ENCODE measurements at regions not wholly inside any gene's neighbourhood (a gene's known extent, or its start where the extent isn't known, plus 50 kb on each side); places are given as distances from the start of the nearest gene placed in this dataset.

DNA sequence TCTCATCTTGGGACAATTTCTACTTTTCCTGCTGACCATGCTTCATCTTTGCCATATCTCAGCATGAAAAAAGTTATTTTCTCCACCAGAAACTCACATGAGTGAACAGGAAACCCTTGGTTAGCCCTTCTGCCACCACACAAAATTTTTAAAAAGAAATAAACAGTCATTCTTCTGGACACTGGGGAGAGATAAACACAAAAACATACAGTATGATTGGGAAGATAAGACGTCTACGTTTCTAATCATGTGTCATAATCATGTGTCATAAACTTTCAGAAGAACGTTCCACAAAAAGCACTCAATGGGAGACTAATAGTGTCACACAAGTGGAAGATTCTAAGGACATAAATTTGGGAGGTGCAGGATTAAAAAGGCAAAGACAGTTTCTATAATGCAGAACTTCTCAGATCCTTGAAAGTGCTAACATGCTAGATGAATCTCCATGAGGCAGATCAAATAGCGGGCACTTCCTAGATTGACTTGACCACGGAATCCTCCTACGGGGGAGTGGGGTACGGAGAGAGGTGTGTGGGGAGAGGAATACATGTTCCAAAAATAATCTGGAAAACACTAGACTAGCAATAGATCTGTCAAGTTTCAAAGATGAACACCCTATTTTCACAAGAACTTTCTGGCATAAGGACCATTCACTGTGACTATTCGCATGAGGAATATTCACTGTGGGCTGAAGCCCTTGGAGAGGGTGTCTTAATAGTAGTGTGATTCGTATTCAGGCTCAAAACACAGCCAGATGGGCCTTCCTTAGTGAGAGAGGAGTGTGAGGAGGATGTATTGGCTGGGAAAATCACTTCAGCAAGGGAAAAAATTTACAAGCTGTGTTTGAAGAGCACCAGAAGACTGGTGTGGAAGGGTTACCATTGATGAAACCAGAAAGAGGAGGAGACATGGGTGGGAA is 206.7 kb downstream of the SETD4 start:
- no peaks in the 10 kb centered on the region for H3K9me3 Mint-ChIP-seq
- H3K27me3 Mint-ChIP-seq = peaks cover 19% of the 10 kb centered on the region

DNA sequence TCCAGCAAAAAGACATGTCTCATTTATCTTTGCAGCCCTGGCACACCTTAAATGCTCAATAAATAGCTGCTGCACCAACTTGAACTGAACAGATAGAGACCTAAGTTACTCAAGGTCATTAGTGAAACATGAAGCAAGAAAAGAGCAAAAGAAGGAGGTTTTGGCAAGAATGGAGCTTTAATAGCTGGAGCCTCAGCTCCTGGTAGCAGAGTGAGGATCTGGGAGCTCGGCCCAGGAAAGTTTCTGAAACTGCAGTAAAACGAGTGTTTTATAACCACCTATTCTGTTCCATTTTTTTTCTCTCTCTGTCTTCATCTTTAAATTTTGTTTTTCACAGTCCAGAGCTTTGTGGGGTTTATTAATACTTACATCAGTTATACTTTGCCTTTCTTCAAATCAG is 207.5 kb downstream of the SETD4 start:
- Mint-ChIP-seq H3K36me3 (ENCODE audit: low read depth) (no peaks in the 10 kb centered on the region), H3K27me3 (peaks cover 19% of the 10 kb centered on the region), H3K9me3 (no peaks in the 10 kb centered on the region), H3K4me1 (ENCODE audit: low read depth) (no peaks in the 10 kb centered on the region), H3K4me3 (no peak overlapping the region), H3K27ac (no peak overlapping the region)

More for the DNA sequence above, 206.7 kb downstream of the SETD4 start:
- Mint-ChIP-seq H3K36me3 (ENCODE audit: low read depth) (no peaks in the 10 kb centered on the region), H3K27ac (no peak overlapping the region), H3K4me1 (ENCODE audit: low read depth) (no peaks in the 10 kb centered on the region), H3K4me3 (no peak overlapping the region)

DNA sequence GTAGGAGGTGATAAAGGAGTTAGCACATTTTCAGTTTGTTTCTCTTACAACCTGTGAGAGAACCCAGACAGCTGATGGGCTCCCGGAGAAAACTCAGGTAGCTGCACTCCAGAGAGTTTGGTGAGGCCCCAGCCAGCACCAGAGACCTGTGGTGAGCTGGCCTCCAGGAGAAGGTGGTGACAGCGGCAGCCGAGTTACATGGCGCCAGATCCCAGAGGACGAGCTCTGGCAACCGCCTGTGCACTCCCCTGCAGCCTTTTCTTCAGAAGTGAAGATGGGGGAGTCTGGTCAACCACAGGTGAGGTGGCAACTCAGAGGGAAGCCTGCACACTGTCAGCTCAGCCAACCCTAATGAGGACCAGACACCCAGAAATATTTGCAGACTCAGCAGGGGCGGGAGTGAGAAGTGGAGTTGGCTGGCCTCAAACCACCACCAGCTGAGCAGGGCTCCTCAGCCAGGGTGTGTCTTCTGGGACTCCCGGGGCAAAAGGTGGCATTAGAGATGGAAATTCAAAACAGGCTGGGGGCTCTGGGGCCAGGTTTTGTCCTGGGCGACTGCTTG is 209.7 kb downstream of the SETD4 start:
- no peaks in the 10 kb centered on the region for H3K9me3 Mint-ChIP-seq
- H3K27ac Mint-ChIP-seq = no peak overlapping the region
- H3K4me1 Mint-ChIP-seq (ENCODE audit: low read depth) = no peaks in the 10 kb centered on the region
- H3K27me3 Mint-ChIP-seq = peaks cover 10% of the 10 kb centered on the region
- H3K36me3 Mint-ChIP-seq (ENCODE audit: low read depth) = no peaks in the 10 kb centered on the region
- no peak overlapping the region for H3K4me3 Mint-ChIP-seq

DNA sequence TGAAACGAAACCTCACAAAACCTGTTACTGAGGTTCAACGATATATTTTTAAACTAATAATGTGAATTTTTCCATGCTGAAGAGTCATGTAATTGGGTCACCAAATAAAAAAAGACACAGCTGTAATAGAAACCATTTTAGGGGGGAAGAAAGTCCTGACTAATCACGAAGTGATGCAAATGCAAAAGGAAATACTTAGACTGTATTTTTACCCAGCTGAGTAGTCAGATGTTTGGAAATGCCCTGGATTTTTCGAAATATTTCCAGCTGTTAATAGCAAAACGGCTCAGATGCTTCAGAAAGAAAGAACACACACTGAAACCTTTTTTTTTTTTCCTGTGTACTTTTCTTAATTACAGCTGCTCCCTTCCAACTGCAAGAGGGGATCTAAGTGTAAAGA is 210.3 kb downstream of the SETD4 start:
- H3K27me3 Mint-ChIP-seq = peaks cover 9% of the 10 kb centered on the region
- no peaks in the 10 kb centered on the region for H3K4me1 Mint-ChIP-seq (ENCODE audit: low read depth)
- H3K36me3 Mint-ChIP-seq (ENCODE audit: low read depth) = no peaks in the 10 kb centered on the region
- no peak overlapping the region for H3K27ac Mint-ChIP-seq
- no peaks in the 10 kb centered on the region for H3K9me3 Mint-ChIP-seq
- no peak overlapping the region for H3K4me3 Mint-ChIP-seq

DNA sequence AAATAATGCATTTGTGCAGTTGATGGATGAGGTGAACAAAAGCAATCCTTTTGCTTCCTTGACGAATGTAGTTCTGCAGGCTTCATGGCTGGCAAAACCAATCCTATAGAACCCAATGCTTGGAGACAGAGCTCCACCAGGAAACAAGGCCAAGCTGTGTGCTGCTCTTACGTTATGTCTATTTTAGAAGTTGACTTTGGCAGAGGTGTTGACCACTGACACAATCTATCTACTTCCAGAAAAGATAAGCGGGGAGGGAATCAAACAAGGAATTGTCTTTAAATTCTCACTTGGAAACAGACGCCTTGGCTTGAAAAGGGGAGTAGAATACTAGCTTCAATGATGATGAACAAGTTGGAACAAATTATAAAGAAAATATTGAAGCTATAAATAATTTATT is 211.2 kb downstream of the SETD4 start:
- Mint-ChIP-seq H3K27ac (no peak overlapping the region), H3K4me1 (ENCODE audit: low read depth) (no peaks in the 10 kb centered on the region), H3K4me3 (no peak overlapping the region), H3K27me3 (peaks cover 5% of the 10 kb centered on the region), H3K9me3 (no peaks in the 10 kb centered on the region), H3K36me3 (ENCODE audit: low read depth) (no peaks in the 10 kb centered on the region)

DNA sequence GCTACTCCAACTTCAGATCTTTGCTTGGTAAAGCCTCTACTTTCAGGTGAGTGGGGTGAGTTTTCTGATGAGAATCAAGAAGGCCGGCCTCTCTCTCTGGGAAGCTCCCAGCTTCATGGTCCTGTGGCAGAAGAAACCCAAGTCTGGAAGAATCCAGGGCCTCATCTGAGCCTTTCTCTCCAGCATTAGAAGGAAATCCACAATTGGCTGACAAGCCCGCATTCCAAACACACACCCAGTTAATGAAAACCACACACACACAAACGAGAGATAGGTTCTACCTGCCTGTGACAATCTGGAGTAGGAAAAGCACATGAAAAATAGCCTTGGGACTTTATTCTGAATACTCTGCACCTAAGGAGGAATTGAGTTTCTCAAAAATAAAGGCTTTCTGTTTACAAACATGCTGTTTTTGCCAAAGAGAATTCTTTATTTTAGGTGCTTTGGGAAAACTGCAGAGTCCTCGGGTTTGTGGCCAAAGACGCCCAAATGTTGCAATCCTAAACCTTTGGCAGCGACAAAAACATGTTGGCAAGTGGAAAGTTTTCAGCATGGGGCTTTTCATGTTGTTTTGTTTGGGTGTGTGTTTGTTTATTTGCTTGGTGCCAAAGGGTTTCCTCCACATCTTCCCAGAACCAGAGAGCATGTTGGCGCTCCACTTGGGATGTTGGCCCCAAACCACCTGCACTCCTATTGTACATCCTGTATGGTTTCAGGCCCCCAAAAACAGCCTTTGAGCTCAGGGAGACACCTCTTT is 216.2 kb downstream of the SETD4 start:
- Mint-ChIP-seq H3K4me3 (no peak overlapping the region), H3K27me3 (no peaks in the 10 kb centered on the region), H3K27ac (no peak overlapping the region), H3K36me3 (ENCODE audit: low read depth) (no peaks in the 10 kb centered on the region), H3K9me3 (no peaks in the 10 kb centered on the region), H3K4me1 (ENCODE audit: low read depth) (no peaks in the 10 kb centered on the region)

DNA sequence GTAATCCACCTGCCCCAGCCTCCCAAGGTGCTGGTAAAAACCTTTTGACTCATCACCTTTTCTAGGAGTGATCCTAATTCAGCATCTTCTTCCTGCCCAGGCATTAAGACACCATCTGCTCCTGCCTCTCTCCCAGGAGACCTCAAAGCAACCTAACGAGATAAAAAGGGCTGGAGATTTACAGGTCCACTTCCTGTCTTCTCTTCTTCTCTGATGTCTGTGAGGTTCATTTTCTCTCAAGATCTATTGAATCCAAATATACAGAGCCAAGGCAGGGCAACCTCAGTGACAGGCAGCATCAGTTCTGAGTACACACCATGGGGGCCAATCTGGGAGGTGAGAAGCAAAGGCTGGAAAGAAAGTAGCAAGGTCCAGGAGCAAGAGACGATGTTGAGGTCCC is 219.4 kb downstream of the SETD4 start:
- Mint-ChIP-seq H3K4me1 (ENCODE audit: low read depth) (peaks cover 3% of the 10 kb centered on the region), H3K27me3 (no peaks in the 10 kb centered on the region)

DNA sequence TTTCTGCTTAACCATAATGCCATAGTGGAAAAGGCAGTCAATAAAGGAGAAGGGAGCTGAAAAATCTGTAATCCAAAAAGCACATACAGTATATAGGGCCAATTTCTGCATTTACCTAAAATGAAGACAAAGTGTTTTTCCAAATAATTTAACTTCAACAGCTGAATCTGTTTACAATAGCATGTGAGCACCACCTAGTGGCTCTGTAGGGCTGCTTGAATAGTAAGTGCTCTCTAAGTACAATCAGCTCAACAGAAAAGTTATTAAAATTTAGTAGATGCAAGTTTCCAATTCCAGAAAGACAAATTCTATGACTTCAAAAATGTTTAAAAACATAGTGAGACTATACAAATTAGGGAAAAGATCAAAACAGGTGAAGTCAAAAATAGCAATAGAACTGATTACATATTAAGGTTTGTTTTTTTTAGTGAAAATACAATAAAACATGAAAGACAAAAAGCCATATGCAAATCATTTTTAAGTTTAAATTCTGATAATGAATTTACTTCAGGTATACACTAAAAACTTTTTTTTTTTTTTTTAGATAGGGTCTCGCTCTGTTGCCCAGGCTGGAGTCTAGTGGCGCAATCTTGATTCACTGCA is 220.0 kb downstream of the SETD4 start:
- H3K27ac Mint-ChIP-seq = no peak overlapping the region
- H3K4me1 Mint-ChIP-seq (ENCODE audit: low read depth) = peaks cover 3% of the 10 kb centered on the region
- H3K9me3 Mint-ChIP-seq = no peaks in the 10 kb centered on the region
- H3K27me3 Mint-ChIP-seq = no peaks in the 10 kb centered on the region
- no peak overlapping the region for H3K4me3 Mint-ChIP-seq
- H3K36me3 Mint-ChIP-seq (ENCODE audit: low read depth) = no peaks in the 10 kb centered on the region

More for the DNA sequence above, 219.4 kb downstream of the SETD4 start:
- H3K4me3 Mint-ChIP-seq = no peak overlapping the region
- H3K27ac Mint-ChIP-seq = no peak overlapping the region
- no peaks in the 10 kb centered on the region for H3K36me3 Mint-ChIP-seq (ENCODE audit: low read depth)
- no peaks in the 10 kb centered on the region for H3K9me3 Mint-ChIP-seq

DNA sequence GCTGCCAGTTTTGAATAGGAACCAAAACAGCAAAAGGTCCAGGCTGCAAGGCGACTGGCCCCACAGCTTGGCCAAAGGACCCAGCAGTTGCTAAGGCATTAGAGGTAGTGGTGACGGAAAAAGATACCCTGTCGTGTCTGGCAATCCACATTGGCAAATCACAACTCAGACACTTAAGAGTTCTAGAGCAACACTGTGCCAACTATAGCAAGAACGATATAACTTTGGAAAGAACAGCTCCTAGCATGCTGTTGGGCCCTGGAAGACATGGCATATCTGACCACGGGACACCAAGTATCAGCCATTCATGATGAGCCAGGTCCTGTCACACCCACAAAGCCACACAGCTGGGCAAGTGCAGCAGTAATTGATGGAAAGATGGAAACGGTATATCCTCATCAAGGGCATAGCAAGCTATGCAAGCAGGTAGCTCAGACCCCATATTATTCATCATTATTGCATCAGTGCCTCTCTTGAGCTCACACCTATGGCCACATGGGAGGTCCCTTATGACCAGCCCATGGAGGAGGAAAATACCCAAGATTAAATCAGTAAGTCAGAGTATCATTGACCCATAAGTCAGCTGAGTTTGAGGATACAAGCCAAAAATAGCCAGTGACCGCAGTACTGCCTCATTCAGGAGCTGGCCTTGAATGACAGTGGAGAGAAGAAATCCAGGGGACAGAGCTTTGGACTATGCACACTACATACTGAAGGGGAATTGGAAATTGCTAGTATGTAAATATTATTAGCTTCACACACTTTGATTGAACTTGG is 221.2 kb downstream of the SETD4 start:
- Mint-ChIP-seq H3K9me3 (no peaks in the 10 kb centered on the region), H3K27me3 (no peaks in the 10 kb centered on the region), H3K4me1 (ENCODE audit: low read depth) (peaks cover 3% of the 10 kb centered on the region), H3K27ac (no peak overlapping the region), H3K4me3 (no peak overlapping the region), H3K36me3 (ENCODE audit: low read depth) (no peaks in the 10 kb centered on the region)

DNA sequence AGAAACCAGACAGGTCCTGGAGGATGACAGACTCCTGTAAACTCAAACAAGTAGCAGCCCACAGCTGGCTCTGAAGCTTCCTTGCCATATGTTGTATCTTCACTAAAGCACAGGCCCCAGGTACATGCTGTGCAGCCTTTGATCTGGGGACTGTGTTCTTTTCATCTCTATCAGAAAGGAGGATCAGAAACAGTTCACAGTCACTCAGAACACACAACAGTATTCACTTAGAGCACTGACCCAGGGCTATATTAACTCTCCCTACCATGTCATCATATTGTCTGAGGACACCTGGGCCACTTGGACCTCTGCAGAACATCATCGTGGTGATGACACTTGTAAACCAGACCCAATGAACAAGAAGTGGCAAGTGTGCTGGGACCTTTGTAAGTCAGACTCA is 222.0 kb downstream of the SETD4 start:
- H3K27me3 Mint-ChIP-seq = no peaks in the 10 kb centered on the region
- no peaks in the 10 kb centered on the region for H3K36me3 Mint-ChIP-seq (ENCODE audit: low read depth)
- peaks cover 3% of the 10 kb centered on the region for H3K4me1 Mint-ChIP-seq (ENCODE audit: low read depth)
- H3K27ac Mint-ChIP-seq = no peak overlapping the region
- no peaks in the 10 kb centered on the region for H3K9me3 Mint-ChIP-seq
- no peak overlapping the region for H3K4me3 Mint-ChIP-seq

DNA sequence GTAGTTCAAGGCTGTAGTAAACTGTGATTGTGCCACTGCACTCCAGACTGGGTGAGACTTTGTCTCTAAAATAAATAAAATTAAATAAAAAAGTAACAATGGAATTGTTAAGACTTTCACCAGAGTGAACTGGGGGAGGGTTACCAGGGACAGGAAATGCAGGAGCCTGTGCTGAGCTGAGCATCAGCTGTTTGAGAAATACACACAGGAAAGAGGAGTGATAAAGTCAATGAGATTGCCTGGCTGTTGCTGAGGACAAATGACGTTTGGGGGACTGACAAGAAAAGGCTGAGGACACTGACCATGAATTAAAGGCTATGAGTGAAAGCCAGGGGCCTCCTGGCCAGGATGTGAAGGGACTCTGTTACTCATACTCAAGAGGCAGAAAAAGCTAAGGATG is 226.3 kb downstream of the SETD4 start:
- H3K27me3 Mint-ChIP-seq = peaks cover 12% of the 10 kb centered on the region
- peaks cover 11% of the 10 kb centered on the region for H3K4me1 Mint-ChIP-seq (ENCODE audit: low read depth)
- H3K36me3 Mint-ChIP-seq (ENCODE audit: low read depth) = no peaks in the 10 kb centered on the region
- H3K9me3 Mint-ChIP-seq = no peaks in the 10 kb centered on the region
- no peak overlapping the region for H3K4me3 Mint-ChIP-seq
- H3K27ac Mint-ChIP-seq = peak overlapping the region; percentile 4

DNA sequence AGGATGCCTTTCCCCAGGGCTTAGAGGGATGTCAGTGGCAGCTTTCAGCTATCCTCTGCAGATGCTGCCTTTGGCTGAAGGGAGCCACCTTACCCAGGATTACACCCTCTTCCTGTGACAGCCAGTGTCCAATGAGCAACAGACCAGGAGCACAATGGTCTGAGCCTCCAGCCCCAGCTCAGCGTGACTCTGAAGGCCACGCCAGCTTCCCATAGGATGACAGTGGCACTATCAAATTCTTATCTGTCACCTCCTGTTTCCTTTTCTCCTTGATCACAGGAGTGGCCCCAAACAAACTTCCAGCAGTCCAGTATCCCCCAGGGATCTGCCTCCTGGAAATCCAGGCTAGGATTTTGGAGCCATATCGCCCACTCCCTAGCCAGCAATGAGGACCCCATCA is 226.9 kb downstream of the SETD4 start:
- Mint-ChIP-seq H3K27me3 (peaks cover 18% of the 10 kb centered on the region), H3K9me3 (no peaks in the 10 kb centered on the region), H3K27ac (no peak overlapping the region), H3K4me3 (no peak overlapping the region), H3K36me3 (ENCODE audit: low read depth) (no peaks in the 10 kb centered on the region), H3K4me1 (ENCODE audit: low read depth) (peaks cover 10% of the 10 kb centered on the region)

DNA sequence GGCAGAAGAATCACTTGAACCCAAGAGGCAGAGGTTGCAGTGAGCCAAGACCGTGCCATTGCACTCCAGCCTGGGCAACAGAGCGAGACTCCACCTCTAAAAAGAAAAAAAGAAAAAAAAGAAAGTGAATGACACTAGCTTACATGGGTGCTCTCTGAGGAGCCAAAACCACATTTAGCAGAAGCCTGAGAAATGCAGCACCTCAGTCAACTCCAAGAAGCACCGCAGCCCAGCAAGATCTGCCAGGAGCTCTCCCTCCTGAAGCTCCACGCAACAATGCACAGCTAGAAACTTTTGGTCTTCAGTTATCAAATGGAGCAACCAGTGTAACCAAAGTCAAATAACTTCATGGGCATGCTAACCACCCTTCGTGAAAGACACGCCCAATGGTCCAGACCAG is 229.1 kb downstream of the SETD4 start:
- no peaks in the 10 kb centered on the region for H3K9me3 Mint-ChIP-seq
- no peak overlapping the region for H3K4me3 Mint-ChIP-seq
- no peak overlapping the region for H3K27ac Mint-ChIP-seq
- H3K4me1 Mint-ChIP-seq (ENCODE audit: low read depth) = peaks cover 9% of the 10 kb centered on the region
- H3K36me3 Mint-ChIP-seq (ENCODE audit: low read depth) = no peaks in the 10 kb centered on the region
- peaks cover 20% of the 10 kb centered on the region for H3K27me3 Mint-ChIP-seq

DNA sequence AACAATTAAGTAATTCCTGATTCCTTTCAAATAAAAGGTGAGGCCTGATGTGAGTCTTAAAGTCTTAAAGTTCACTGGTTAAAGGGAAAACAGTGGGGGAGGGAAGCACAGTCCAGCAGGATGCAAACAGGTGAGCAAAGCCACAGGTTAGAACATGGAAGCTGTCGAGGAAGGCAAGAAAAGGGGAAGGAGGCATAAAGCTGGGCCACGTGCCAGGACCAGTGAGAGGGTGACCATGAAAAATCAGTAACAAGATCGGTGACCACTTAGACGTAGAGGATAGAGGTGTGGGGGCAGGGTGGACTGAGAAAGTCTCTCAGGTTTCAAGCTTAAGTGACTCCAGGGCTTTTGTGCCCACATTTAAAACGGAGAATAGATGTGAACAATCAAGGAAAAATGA is 231.3 kb downstream of the SETD4 start:
- Mint-ChIP-seq H3K27me3 (peaks cover 20% of the 10 kb centered on the region), H3K36me3 (ENCODE audit: low read depth) (no peaks in the 10 kb centered on the region), H3K27ac (no peak overlapping the region), H3K9me3 (no peaks in the 10 kb centered on the region), H3K4me3 (no peak overlapping the region), H3K4me1 (ENCODE audit: low read depth) (peaks cover 9% of the 10 kb centered on the region)
